Fibroblast of lung (primary cell): ENCODE measurements at regions not wholly inside any gene's neighbourhood (a gene's known extent, or its start where the extent isn't known, plus 50 kb on each side); places are given as distances from the start of the nearest gene placed in this dataset.

Source experiments
- DNase-seq, 2 donors: peaks; one replicate each; pipeline versions ENCODE4 v3.0.0 to v3.0.0-alpha.2; 2010; ENCODE audit warnings: low read depth in 2 of 2
- H2AFZ ChIP-seq: 2 replicates; pipeline ENCODE4 v1.5.1; 2012; ENCODE audit warnings: low read length, control low read depth, inconsistent platforms
- H3K27ac ChIP-seq: 2 replicates; pipeline ENCODE4 v1.5.1; 2011; ENCODE audit warnings: low read length, control low read depth; ENCODE audit not compliant: insufficient read depth
- H3K27me3 ChIP-seq: 2 replicates; pipeline ENCODE4 v1.5.1; 2011; ENCODE audit warnings: mild to moderate bottlenecking, low read length; ENCODE audit not compliant: control insufficient read depth, insufficient read depth
- H3K36me3 ChIP-seq: 2 replicates; pipeline ENCODE4 v1.5.1; 2011; ENCODE audit warnings: low read length; ENCODE audit not compliant: control insufficient read depth, insufficient read depth
- H3K4me1 ChIP-seq: 2 replicates; pipeline ENCODE4 v1.5.1; 2011; ENCODE audit warnings: low read length; ENCODE audit not compliant: control insufficient read depth, insufficient read depth; ENCODE audit errors: extremely low read depth
- H3K4me2 ChIP-seq: 2 replicates; pipeline ENCODE4 v1.5.1; 2011; ENCODE audit warnings: low read length, control low read depth; ENCODE audit not compliant: insufficient read depth; ENCODE audit errors: extremely low read depth
- H3K4me3 ChIP-seq, 4 experiments: fragments of 200-600 bp in 1 of 4; sonication (generic) in 1 of 4; replicated peaks in 1 of 4; 2 replicates each; pipeline ENCODE4 v1.5.1; 2011 to 2016; ENCODE audit warnings: low read length in 4 of 4, low read depth in 3 of 4, mild to moderate bottlenecking in 3 of 4, control low read depth in 2 of 4, inconsistent platforms in 1 of 4, mixed read lengths in 1 of 4; ENCODE audit not compliant: insufficient read depth in 1 of 4; ENCODE audit errors: control extremely low read depth in 1 of 4
- H3K79me2 ChIP-seq: 2 replicates; pipeline ENCODE4 v1.5.1; 2012; ENCODE audit warnings: mild to moderate bottlenecking, low read length, inconsistent platforms; ENCODE audit not compliant: control insufficient read depth, insufficient read depth
- H3K9ac ChIP-seq: 2 replicates; pipeline ENCODE4 v1.5.1; 2011; ENCODE audit warnings: mild to moderate bottlenecking, low read length, control low read depth; ENCODE audit not compliant: insufficient read depth
- H3K9me3 ChIP-seq: 2 replicates; pipeline ENCODE4 v1.5.1; 2012; ENCODE audit warnings: low read depth, low read length; ENCODE audit not compliant: control insufficient read depth, insufficient read depth
- H4K20me1 ChIP-seq: 2 replicates; pipeline ENCODE4 v1.5.1; 2011; ENCODE audit warnings: low read length; ENCODE audit not compliant: control insufficient read depth, insufficient read depth; ENCODE audit errors: extremely low read depth
- EZH2 ChIP-seq: IDR thresholded peaks from 2 replicates; pipeline ENCODE4 v1.5.1; 2012; ENCODE audit warnings: low read length, control low read depth, mild to moderate bottlenecking; ENCODE audit errors: missing control alignments
- TF ChIP-seq, protein P1 (sequence below), 2 donors: IDR thresholded peaks in 1 of 2; conservative IDR thresholded peaks in 1 of 2; 1 replicate in 1 of 2; 2 replicates in 1 of 2; pipeline ENCODE4 v1.5.1; 2011 to 2012; ENCODE audit warnings: low read length in 2 of 2, control low read depth in 1 of 2, inconsistent platforms in 1 of 2, low read depth in 1 of 2, mild to moderate bottlenecking in 1 of 2

DNA sequence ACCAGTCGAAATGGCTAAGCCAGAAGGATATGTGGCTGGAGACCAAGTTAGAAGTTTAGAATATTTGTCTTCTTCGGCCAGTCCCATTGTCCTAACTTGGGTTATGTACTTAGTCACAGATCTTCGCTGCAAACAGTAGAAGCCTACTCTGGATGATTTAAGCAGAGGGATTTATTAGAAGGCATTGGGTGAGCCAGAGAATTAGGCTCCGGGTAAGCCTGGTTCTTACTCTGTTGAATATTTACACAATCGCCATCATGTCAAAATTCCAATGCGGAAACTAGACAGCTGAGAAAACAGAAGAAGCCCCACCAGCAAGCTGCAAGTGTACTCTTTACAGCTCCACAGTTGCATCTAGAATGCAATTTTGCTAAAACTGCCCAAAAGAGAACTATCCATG lies 276.6 kb downstream of the CMPK2 start:
- Histone ChIP-seq H3K27ac (no peak overlapping the region), H4K20me1 (no peaks in the 10 kb centered on the region), H3K4me1 (no peaks in the 10 kb centered on the region), H2AFZ (no peak overlapping the region), H3K36me3 (no peaks in the 10 kb centered on the region), H3K9me3 (no peaks in the 10 kb centered on the region), H3K4me2 (no peak overlapping the region), H3K4me3 (no peak overlapping the region), H3K27me3 (no peaks in the 10 kb centered on the region), H3K79me2 (no peaks in the 10 kb centered on the region), H3K9ac (no peak overlapping the region)
- DNase-seq = no peak
- TF ChIP-seq EZH2 = no peak
- TF ChIP-seq, protein P1, sequence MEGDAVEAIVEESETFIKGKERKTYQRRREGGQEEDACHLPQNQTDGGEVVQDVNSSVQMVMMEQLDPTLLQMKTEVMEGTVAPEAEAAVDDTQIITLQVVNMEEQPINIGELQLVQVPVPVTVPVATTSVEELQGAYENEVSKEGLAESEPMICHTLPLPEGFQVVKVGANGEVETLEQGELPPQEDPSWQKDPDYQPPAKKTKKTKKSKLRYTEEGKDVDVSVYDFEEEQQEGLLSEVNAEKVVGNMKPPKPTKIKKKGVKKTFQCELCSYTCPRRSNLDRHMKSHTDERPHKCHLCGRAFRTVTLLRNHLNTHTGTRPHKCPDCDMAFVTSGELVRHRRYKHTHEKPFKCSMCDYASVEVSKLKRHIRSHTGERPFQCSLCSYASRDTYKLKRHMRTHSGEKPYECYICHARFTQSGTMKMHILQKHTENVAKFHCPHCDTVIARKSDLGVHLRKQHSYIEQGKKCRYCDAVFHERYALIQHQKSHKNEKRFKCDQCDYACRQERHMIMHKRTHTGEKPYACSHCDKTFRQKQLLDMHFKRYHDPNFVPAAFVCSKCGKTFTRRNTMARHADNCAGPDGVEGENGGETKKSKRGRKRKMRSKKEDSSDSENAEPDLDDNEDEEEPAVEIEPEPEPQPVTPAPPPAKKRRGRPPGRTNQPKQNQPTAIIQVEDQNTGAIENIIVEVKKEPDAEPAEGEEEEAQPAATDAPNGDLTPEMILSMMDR (conservative IDR thresholded peaks at IDR 0.05 in 1 of 2, IDR thresholded peaks at IDR 0.05 in 1 of 2; ENCODE audit: low read depth in 1 of 2, low read length in 2 of 2) = no peak

DNA sequence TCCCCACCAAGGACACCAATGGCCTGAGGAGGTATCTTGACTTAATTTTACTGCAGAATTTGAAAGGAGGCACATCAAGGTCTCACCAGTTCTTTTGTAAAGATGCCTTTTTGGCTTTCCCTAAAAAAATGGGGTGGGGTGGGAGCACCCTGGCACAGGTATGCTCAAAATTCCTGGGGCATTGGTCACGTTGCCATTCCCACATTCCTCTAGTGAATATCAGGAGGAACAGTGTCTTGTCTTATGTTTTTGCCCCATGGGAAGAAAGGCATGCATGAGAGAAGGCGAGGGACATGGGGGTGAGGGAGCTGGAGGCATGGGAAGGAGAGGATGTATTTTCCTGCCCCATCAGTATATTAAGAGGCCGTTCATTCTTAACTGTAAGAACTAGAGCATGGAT lies 275.3 kb downstream of the CMPK2 start:
- Histone ChIP-seq H3K27me3 (no peaks in the 10 kb centered on the region), H3K79me2 (no peaks in the 10 kb centered on the region)

DNA sequence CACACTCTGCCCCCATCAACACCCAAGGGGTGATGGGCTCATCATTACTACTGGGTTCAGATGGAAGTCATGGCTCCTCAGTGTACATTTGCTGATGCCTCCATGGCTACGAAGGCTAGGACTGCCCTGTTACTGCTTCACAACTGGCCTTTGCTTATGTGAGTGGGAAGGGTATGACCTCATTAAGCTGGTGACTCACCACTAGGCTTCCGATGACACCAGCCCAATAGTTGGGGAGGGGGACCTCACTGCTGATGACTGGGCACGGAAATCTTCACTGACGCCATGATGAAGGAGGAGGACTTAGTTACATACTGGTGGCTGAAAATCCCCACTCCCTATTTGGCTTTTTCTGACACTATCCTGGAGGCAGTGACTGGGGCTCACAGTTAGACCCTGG lies 263.2 kb downstream of the CMPK2 start:
- Histone ChIP-seq H3K4me1 (no peaks in the 10 kb centered on the region), H3K79me2 (no peaks in the 10 kb centered on the region), H3K36me3 (no peaks in the 10 kb centered on the region), H3K9ac (no peak overlapping the region), H2AFZ (no peak overlapping the region), H3K9me3 (no peaks in the 10 kb centered on the region), H4K20me1 (no peaks in the 10 kb centered on the region), H3K4me3 (no peak overlapping the region), H3K27ac (no peak overlapping the region), H3K27me3 (no peaks in the 10 kb centered on the region), H3K4me2 (no peak overlapping the region)
- TF ChIP-seq, protein P1 (conservative IDR thresholded peaks at IDR 0.05 in 1 of 2, IDR thresholded peaks at IDR 0.05 in 1 of 2; ENCODE audit: low read depth in 1 of 2, low read length in 2 of 2) = no peak
- TF ChIP-seq EZH2 = no peak
- peak in 1 of 2 donors; percentile 4 for DNase-seq

More for the DNA sequence above, 275.3 kb downstream of the CMPK2 start:
- no peak overlapping the region for H3K4me2 ChIP-seq
- H2AFZ ChIP-seq = no peak overlapping the region
- H3K4me3 ChIP-seq = no peak overlapping the region
- H3K36me3 ChIP-seq = no peaks in the 10 kb centered on the region
- no peaks in the 10 kb centered on the region for H3K9me3 ChIP-seq
- no peak overlapping the region for H3K9ac ChIP-seq
- no peaks in the 10 kb centered on the region for H4K20me1 ChIP-seq
- DNase-seq = no peak
- no peaks in the 10 kb centered on the region for H3K4me1 ChIP-seq
- no peak for TF ChIP-seq EZH2
- TF ChIP-seq, protein P1 (conservative IDR thresholded peaks at IDR 0.05 in 1 of 2, IDR thresholded peaks at IDR 0.05 in 1 of 2; ENCODE audit: low read depth in 1 of 2, low read length in 2 of 2) = no peak
- no peak overlapping the region for H3K27ac ChIP-seq
